Transverse colon (tissue), 4 donors: ENCODE measurements at regions not wholly inside any gene's neighbourhood (a gene's known extent, or its start where the extent isn't known, plus 50 kb on each side); places are given as distances from the start of the nearest gene placed in this dataset.

Experiments
- CTCF ChIP-seq, 5 experiments: fragments of 200-600 bp in 3 of 5; fragments of 450-650 bp in 2 of 5; sonication (generic) in 3 of 5; IDR thresholded peaks; 1 replicate in 2 of 5; 2 replicates in 3 of 5; pipeline ENCODE4 v1.5.1; 2016 to 2017; ENCODE audit warnings: antibody characterized with exemption in 5 of 5, inconsistent platforms in 3 of 5, mild to moderate bottlenecking in 2 of 5, moderate library complexity in 1 of 5
- EP300 ChIP-seq: sonication (generic); formaldehyde crosslinking; IDR thresholded peaks from one replicate; pipeline ENCODE4 v1.6.1; 2017; ENCODE audit warnings: antibody characterized with exemption, low read depth
- POLR2A ChIP-seq: fragments of 450-650 bp; IDR thresholded peaks from one replicate; pipeline ENCODE4 v1.6.1; 2016; ENCODE audit warnings: antibody characterized with exemption, mild to moderate bottlenecking, moderate library complexity
- POLR2AphosphoS5 ChIP-seq, 3 donors: sonication (generic); formaldehyde crosslinking; IDR thresholded peaks; one replicate each; pipeline ENCODE4 v1.6.1; 2016; ENCODE audit warnings: antibody characterized with exemption in 3 of 3

GRCh38 chr20:40286975-40287531 is 402.0 kb downstream of the MAFB start:
- TF ChIP-seq CTCF (IDR thresholded peaks at IDR 0.05) (no peak), POLR2A (no peak), POLR2AphosphoS5 (IDR thresholded peaks at IDR 0.05) (no peak), EP300 (no peak)
